ENCODE measurements at regions not wholly inside any gene's neighbourhood (a gene's known extent, or its start where the extent isn't known, plus 50 kb on each side); places are given as distances from the start of the nearest gene placed in this dataset.
"Not testable (repeated sequence)": the region's sequence is repeated elsewhere in the genome, so short reads cannot be mapped to it uniquely, and the experiment has no call there.

- no peak for DNase-seq
These were observed 389.4 kb upstream of the RORB start for GRCh38 chr9:74107692-74108091.

GRCh38 chr9:74115976-74116375 lies 381.2 kb upstream of the RORB start:
- DNase-seq, result no peak

- DNase-seq, result no peak
These were observed 380.0 kb upstream of the RORB start for GRCh38 chr9:74117151-74117550.

- no peak for DNase-seq
These were observed 379.4 kb upstream of the RORB start for GRCh38 chr9:74117731-74118130.

- DNase-seq, result no peak
These were observed 377.1 kb upstream of the RORB start for GRCh38 chr9:74120061-74120460.

- no peak for DNase-seq
These were observed 376.7 kb upstream of the RORB start for GRCh38 chr9:74120470-74120869.

- no peak for DNase-seq
These were observed 374.9 kb upstream of the RORB start for GRCh38 chr9:74122216-74122615.

- DNase-seq, result no peak
These were observed 374.5 kb upstream of the RORB start for GRCh38 chr9:74122661-74123060.

- DNase-seq, result no peak
These were observed 371.2 kb upstream of the RORB start for GRCh38 chr9:74125941-74126340.

GRCh38 chr9:74132986-74133385 lies 364.1 kb upstream of the RORB start:
- DNase-seq, result no peak

- no peak for DNase-seq
These were observed 363.2 kb upstream of the RORB start for GRCh38 chr9:74133921-74134320.

GRCh38 chr9:74138182-74138581 lies 359.0 kb upstream of the RORB start:
- no peak for DNase-seq

- DNase-seq, result no peak
These were observed 357.0 kb upstream of the RORB start for GRCh38 chr9:74140141-74140540.

- no peak for DNase-seq
These were observed 349.2 kb upstream of the RORB start for GRCh38 chr9:74147906-74148305.

GRCh38 chr9:74172874-74173273 lies 324.3 kb upstream of the RORB start:
- no peak for DNase-seq

- DNase-seq, result no peak
These were observed 323.9 kb upstream of the RORB start for GRCh38 chr9:74173284-74173683.

GRCh38 chr9:74197771-74198170 lies 299.4 kb upstream of the RORB start:
- not testable (repeated sequence) for DNase-seq

GRCh38 chr9:74205056-74205455 lies 292.1 kb upstream of the RORB start:
- no peak for DNase-seq

GRCh38 chr9:74218385-74219063 lies 278.6 kb upstream of the RORB start:
- no peak for DNase-seq

- no peak for DNase-seq
These were observed 276.8 kb upstream of the RORB start for GRCh38 chr9:74220327-74220726.

- no peak for DNase-seq
These were observed 260.3 kb upstream of the RORB start for GRCh38 chr9:74236857-74237256.

GRCh38 chr9:74245866-74246497 lies 251.2 kb upstream of the RORB start:
- DNase-seq, result no peak

GRCh38 chr9:74255489-74255984 lies 241.6 kb upstream of the RORB start:
- DNase-seq, result no peak

GRCh38 chr9:74275872-74276508 lies 221.1 kb upstream of the RORB start:
- DNase-seq, result no peak
